Stomach (tissue), 8 donors: ENCODE measurements at regions not wholly inside any gene's neighbourhood (a gene's known extent, or its start where the extent isn't known, plus 50 kb on each side); places are given as distances from the start of the nearest gene placed in this dataset.

ENCODE experiments used
- DNase-seq, 2 donors: peaks; one replicate each; pipeline versions ENCODE4 v3.0.0 to v3.0.0-alpha.2; 2013 to 2019
- H3K27ac ChIP-seq, 5 donors: fragments of 200-600 bp in 4 of 5; sonication (generic) in 4 of 5; one replicate each; pipeline ENCODE4 v1.5.1; 2013 to 2019; ENCODE audit warnings: mild to moderate bottlenecking in 1 of 5, moderate library complexity in 1 of 5
- H3K27me3 ChIP-seq, 3 donors: fragments of 200-600 bp; sonication (generic); one replicate each; pipeline ENCODE4 v1.5.1; 2017 to 2019; ENCODE audit warnings: mixed run types in 1 of 3
- H3K36me3 ChIP-seq, 4 donors: fragments of 200-600 bp; sonication (generic); 1 replicate in 3 of 4; 2 replicates in 1 of 4; pipeline ENCODE4 v1.5.1; 2016 to 2019
- H3K4me1 ChIP-seq, 4 donors: fragments of 200-600 bp; sonication (generic); one replicate each; pipeline ENCODE4 v1.5.1; 2016 to 2019
- H3K4me3 ChIP-seq, 4 donors: fragments of 200-600 bp; sonication (generic) in 3 of 4; one replicate each; pipeline ENCODE4 v1.5.1; 2016 to 2019; ENCODE audit warnings: mild to moderate bottlenecking in 1 of 4
- H3K9me3 ChIP-seq, 4 donors: fragments of 200-600 bp; sonication (generic); one replicate each; pipeline ENCODE4 v1.5.1; 2016 to 2019
- EP300 ChIP-seq: sonication (generic); formaldehyde crosslinking; IDR thresholded peaks from one replicate; pipeline ENCODE4 v1.6.1; 2017; ENCODE audit warnings: antibody characterized with exemption
- POLR2A ChIP-seq, 4 donors: fragments of 450-650 bp; IDR thresholded peaks; one replicate each; pipeline ENCODE4 v1.6.1; 2016; ENCODE audit warnings: antibody characterized with exemption in 4 of 4, control low read depth in 2 of 4, mild to moderate bottlenecking in 1 of 4, moderate library complexity in 1 of 4
- POLR2AphosphoS5 ChIP-seq, 3 donors: sonication (generic); formaldehyde crosslinking; IDR thresholded peaks; one replicate each; pipeline ENCODE4 v1.6.1; 2016; ENCODE audit warnings: antibody characterized with exemption in 3 of 3
- WGBS, 5 donors: extraction: QIAGEN DNeasy Blood & Tissue Kit in 3 of 5; methylation state at CpG; one replicate each; pipeline versions ENCODE4 v1.1.5 to v1.1.7; 2013 to 2018; 5-methylcytosine and 5-hydroxymethylcytosine counted together
- intact Hi-C: fragments of 100-400 bp; cut with DNase I; formaldehyde crosslinking; loops from one replicate; pipeline ENCODE4 v1.15.1; 2023; ENCODE audit warnings: low total_unique reads
- TF ChIP-seq, protein P1 (sequence below), 7 experiments: fragments of 450-650 bp in 4 of 7; fragments of 200-600 bp in 3 of 7; sonication (generic) in 3 of 7; IDR thresholded peaks; one replicate each; pipeline ENCODE4 v1.5.1; 2016 to 2019; ENCODE audit warnings: antibody characterized with exemption in 7 of 7, control low read depth in 2 of 7, mild to moderate bottlenecking in 1 of 7
- donor health status: healthy with polysubstance abuse.
- donor health status: Bipolar disorder and iron deficiency.
- donor health status: healthy.

DNA sequence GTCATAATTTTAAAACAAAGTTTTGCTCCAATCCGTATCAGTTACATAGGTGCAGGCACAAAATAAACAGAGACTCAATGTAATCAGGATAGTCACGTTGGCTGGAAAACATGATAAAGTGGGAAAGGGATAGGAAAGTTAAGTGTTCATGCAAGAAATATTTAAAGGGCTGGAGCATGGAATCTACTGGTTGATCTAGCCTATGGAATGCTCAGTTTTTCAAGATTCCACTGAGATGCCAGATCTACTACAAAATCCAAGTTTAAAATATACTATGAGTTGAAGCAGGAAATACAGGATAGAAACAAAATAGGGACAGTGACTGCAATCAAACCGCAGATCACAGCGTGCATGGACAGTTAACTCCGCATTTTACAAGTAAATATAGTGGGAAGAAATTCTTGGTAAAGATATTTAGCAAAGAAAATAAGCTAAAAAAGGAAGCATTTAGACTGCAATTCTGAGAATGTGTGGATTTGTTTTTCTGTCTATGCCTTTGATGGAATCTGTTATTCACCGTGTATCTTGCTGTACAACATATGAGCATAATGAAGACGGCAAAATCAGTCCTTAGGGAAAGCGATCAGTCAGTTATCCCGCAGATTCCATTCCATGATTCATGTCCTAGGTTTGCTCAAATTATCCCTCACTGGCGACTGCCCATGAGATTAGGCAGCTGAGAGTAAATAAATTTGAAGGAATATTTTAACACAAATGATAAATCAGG lies 1044.3 kb downstream of the FLRT2 start:
- Histone ChIP-seq H3K4me3 (no peak overlapping the region), H3K4me1 (no peaks in the 10 kb centered on the region), H3K27ac (no peak overlapping the region), H3K36me3 (no peaks in the 10 kb centered on the region), H3K27me3 (no peaks in the 10 kb centered on the region), H3K9me3 (peaks cover 0 to 14% (median 11%) of the 10 kb centered on the region in 4 donors)
- 52 to 75% (median 53%) methylated on average over 10 of the region's 10 CpGs for WGBS, 5 donors
- intact Hi-C loops, result no loop called here
- TF ChIP-seq POLR2AphosphoS5 (IDR thresholded peaks at IDR 0.05) (no peak), POLR2A (IDR thresholded peaks at IDR 0.05) (no peak), EP300 (no peak)
- TF ChIP-seq, protein P1, sequence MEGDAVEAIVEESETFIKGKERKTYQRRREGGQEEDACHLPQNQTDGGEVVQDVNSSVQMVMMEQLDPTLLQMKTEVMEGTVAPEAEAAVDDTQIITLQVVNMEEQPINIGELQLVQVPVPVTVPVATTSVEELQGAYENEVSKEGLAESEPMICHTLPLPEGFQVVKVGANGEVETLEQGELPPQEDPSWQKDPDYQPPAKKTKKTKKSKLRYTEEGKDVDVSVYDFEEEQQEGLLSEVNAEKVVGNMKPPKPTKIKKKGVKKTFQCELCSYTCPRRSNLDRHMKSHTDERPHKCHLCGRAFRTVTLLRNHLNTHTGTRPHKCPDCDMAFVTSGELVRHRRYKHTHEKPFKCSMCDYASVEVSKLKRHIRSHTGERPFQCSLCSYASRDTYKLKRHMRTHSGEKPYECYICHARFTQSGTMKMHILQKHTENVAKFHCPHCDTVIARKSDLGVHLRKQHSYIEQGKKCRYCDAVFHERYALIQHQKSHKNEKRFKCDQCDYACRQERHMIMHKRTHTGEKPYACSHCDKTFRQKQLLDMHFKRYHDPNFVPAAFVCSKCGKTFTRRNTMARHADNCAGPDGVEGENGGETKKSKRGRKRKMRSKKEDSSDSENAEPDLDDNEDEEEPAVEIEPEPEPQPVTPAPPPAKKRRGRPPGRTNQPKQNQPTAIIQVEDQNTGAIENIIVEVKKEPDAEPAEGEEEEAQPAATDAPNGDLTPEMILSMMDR (IDR thresholded peaks at IDR 0.05), result no peak
- DNase-seq, result no peak

- Histone ChIP-seq H3K27ac (no peak overlapping the region), H3K4me3 (no peak overlapping the region), H3K27me3 (no peaks in the 10 kb centered on the region), H3K9me3 (peaks cover 0 to 14% (median 11%) of the 10 kb centered on the region in 4 donors), H3K36me3 (no peaks in the 10 kb centered on the region), H3K4me1 (no peaks in the 10 kb centered on the region)
- TF ChIP-seq, protein P1 (IDR thresholded peaks at IDR 0.05), result no peak
- TF ChIP-seq EP300, result no peak
- no peak for TF ChIP-seq POLR2A (IDR thresholded peaks at IDR 0.05)
- TF ChIP-seq POLR2AphosphoS5 (IDR thresholded peaks at IDR 0.05), result no peak
- no peak for DNase-seq
- intact Hi-C loops, result no loop called here
These were observed 1040.4 kb downstream of the FLRT2 start for GRCh38 chr14:86570371-86570770.

DNA sequence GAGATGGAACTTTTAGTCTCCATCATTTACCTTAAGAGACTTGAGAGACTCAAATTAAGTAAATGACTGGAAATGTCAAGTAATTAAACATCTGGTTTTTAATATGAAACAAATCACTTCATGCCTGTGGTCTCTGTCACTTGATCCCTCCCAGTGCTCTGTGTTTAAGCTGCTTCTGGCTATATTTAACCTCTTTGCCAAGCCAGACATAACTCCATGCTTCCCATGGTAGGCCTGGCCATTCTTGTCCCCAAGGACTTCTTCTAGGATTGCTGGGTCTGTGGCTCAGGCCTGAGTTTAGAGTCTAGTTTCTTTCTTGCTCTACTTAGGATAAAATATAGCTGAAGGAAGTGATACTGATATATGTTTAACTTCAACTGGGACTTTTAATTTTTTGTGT lies 1013.6 kb downstream of the FLRT2 start:
- no peaks in the 10 kb centered on the region for H3K36me3 ChIP-seq
- intact Hi-C loops, result no loop called here
- no peak overlapping the region for H3K27ac ChIP-seq
- TF ChIP-seq, protein P1 (IDR thresholded peaks at IDR 0.05), result no peak
- no peak for TF ChIP-seq POLR2AphosphoS5 (IDR thresholded peaks at IDR 0.05)
- TF ChIP-seq EP300, result no peak
- TF ChIP-seq POLR2A (IDR thresholded peaks at IDR 0.05), result no peak
- no peaks in the 10 kb centered on the region for H3K27me3 ChIP-seq
- H3K4me1 ChIP-seq, result no peaks in the 10 kb centered on the region
- no peaks in the 10 kb centered on the region for H3K9me3 ChIP-seq
- H3K4me3 ChIP-seq, result no peak overlapping the region
- DNase-seq, result peak in 1 of 2 donors; percentile 8

DNA sequence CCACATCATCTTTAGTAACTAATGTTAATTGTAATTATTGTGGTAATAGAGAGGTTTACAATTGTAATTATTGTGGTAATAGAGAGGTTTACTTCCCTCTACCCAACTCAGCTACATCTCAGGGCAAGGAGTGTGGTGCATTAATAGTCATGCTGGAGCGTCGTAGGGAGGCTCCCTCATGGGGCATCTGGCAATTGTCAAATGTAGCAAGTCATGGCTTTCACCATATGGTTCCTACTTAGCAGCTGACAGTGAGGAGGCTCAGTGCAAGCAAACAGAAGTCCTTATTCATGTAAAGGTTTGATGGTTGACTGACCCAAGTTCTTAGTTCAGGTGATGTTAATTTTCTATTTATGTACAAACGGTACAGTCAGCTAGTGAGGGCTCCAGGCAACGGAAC lies 1012.0 kb downstream of the FLRT2 start:
- H3K9me3 ChIP-seq, result no peaks in the 10 kb centered on the region
- intact Hi-C loops, result no loop called here
- 75 to 90% (median 81%) methylated on average over 4 of the region's 4 CpGs for WGBS, 5 donors
- no peaks in the 10 kb centered on the region for H3K36me3 ChIP-seq
- no peak overlapping the region for H3K4me3 ChIP-seq
- TF ChIP-seq POLR2A (IDR thresholded peaks at IDR 0.05) (no peak), EP300 (no peak), POLR2AphosphoS5 (IDR thresholded peaks at IDR 0.05) (no peak)
- TF ChIP-seq, protein P1 (IDR thresholded peaks at IDR 0.05), result no peak
- H3K27ac ChIP-seq, result no peak overlapping the region
- peak in 1 of 2 donors; percentile 13 for DNase-seq
- H3K27me3 ChIP-seq, result no peaks in the 10 kb centered on the region
- no peaks in the 10 kb centered on the region for H3K4me1 ChIP-seq
